A673 (cell line): ENCODE measurements at regions not wholly inside any gene's neighbourhood (a gene's known extent, or its start where the extent isn't known, plus 50 kb on each side); places are given as distances from the start of the nearest gene placed in this dataset.

Source experiments
- BruUV-seq: library from RNA; stranded (reverse); fragments of 400-500 nt; replicated peaks from 2 replicates; lab custom pipeline; 2021; lab: Mats Ljungman, UMichigan
- CTCF ChIA-PET: fragments of 300-600 bp; sonication (Branson Sonifier 250); formaldehyde crosslinking; loops from one replicate; lab custom pipeline; 2022; ENCODE audit warnings: antibody characterized with exemption; lab: Charles Lee
- POLR2A ChIA-PET: fragments of 300-600 bp; sonication (Branson Sonifier 250); formaldehyde crosslinking; loops from one replicate; lab custom pipeline; 2022; ENCODE audit warnings: antibody characterized with exemption; ENCODE audit not compliant: low non-redundant PET; lab: Charles Lee
- DNase-seq: peaks from one replicate; pipeline ENCODE4 v3.0.0-alpha.2; 2015; ENCODE audit warnings: low spot score
- H3K27ac ChIP-seq: fragments of 200-600 bp; sonication (generic); 2 replicates; pipeline ENCODE4 v1.5.1; 2016; ENCODE audit warnings: mixed run types, low read depth, mild to moderate bottlenecking, mixed read lengths, antibody characterized with exemption, low read length; ENCODE audit not compliant: poor library complexity, severe bottlenecking
- H3K27me3 ChIP-seq: fragments of 200-600 bp; sonication (generic); replicated peaks from 2 replicates; pipeline ENCODE4 v1.6.1; 2017; ENCODE audit warnings: mixed run types, low read depth, mild to moderate bottlenecking, mixed read lengths, antibody characterized with exemption, low read length; ENCODE audit not compliant: insufficient read depth, poor library complexity
- H3K36me3 ChIP-seq: fragments of 200-600 bp; sonication (generic); 2 replicates; pipeline ENCODE4 v1.6.1; 2016; ENCODE audit warnings: mixed run types, mild to moderate bottlenecking, mixed read lengths, antibody characterized with exemption, low read length; ENCODE audit not compliant: insufficient read depth, poor library complexity, severe bottlenecking
- H3K4me1 ChIP-seq: fragments of 200-600 bp; sonication (generic); 2 replicates; pipeline ENCODE4 v1.6.1; 2017; ENCODE audit warnings: mixed run types, mild to moderate bottlenecking, mixed read lengths, antibody characterized with exemption, low read length; ENCODE audit not compliant: insufficient read depth, poor library complexity, severe bottlenecking
- H3K4me3 ChIP-seq: fragments of 200-600 bp; sonication (generic); 2 replicates; pipeline ENCODE4 v1.5.1; 2016; ENCODE audit warnings: low read depth, mixed run types, mild to moderate bottlenecking, mixed read lengths, low read length; ENCODE audit not compliant: poor library complexity, severe bottlenecking
- H3K9me3 ChIP-seq: fragments of 200-600 bp; sonication (generic); 2 replicates; pipeline ENCODE4 v1.6.1; 2016; ENCODE audit warnings: mixed run types, low read depth, mild to moderate bottlenecking, mixed read lengths, antibody characterized with exemption, low read length; ENCODE audit not compliant: poor library complexity, severe bottlenecking
- CTCF ChIP-seq: fragments of 300-800, 200-600 bp; sonication (generic); conservative IDR thresholded peaks from 2 replicates; pipeline ENCODE4 v1.5.1; 2017; ENCODE audit warnings: low read depth, mild to moderate bottlenecking, antibody characterized with exemption, low read length, moderate library complexity, mixed read lengths
- EZH2 ChIP-seq: fragments of 200-600 bp; sonication (generic); IDR thresholded peaks from 2 replicates; pipeline ENCODE4 v1.6.1; 2017; ENCODE audit warnings: borderline replicate concordance, low read depth, mild to moderate bottlenecking, mixed read lengths, antibody characterized with exemption, low read length; ENCODE audit not compliant: poor library complexity, severe bottlenecking
- intact Hi-C: fragments of 100-400 bp; cut with micrococcal nuclease; formaldehyde crosslinking; loops from one replicate; pipeline ENCODE4 v1.10.0; 2022; ENCODE audit not compliant: unreplicated experiment

DNA sequence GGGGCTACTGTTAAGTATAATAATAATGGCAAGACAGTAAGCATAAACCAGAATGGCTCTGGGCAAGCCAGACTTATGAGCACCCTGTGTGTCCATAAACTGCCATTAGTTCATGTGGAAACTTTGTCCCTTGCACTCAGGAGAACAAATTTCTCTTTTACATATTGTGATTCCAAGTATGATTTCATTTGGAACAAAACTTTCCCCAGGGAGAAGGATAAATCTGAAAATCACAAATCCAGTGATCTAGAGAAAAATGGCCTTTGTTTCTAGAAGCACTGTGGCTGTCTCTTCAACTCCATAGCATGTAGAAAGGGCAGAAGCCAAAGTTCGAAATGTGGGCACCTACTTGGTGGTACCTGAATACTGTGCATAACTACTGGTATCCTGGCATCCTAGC lies 823.7 kb upstream of the SOX11 start:
- peaks cover 5% of the 10 kb centered on the region for H3K4me1 ChIP-seq
- H3K4me3 ChIP-seq = no peak overlapping the region
- no peak for DNase-seq
- ChIA-PET POLR2A (no interaction called here), CTCF (no interaction called here)
- no peaks in the 10 kb centered on the region for H3K36me3 ChIP-seq
- no TSS peak for BruUV-seq
- TF ChIP-seq CTCF (no peak), EZH2 (no peak)
- no peak overlapping the region for H3K27ac ChIP-seq
- no peaks in the 10 kb centered on the region for H3K27me3 ChIP-seq
- intact Hi-C loops = no loop called here
- H3K9me3 ChIP-seq = no peaks in the 10 kb centered on the region

DNA sequence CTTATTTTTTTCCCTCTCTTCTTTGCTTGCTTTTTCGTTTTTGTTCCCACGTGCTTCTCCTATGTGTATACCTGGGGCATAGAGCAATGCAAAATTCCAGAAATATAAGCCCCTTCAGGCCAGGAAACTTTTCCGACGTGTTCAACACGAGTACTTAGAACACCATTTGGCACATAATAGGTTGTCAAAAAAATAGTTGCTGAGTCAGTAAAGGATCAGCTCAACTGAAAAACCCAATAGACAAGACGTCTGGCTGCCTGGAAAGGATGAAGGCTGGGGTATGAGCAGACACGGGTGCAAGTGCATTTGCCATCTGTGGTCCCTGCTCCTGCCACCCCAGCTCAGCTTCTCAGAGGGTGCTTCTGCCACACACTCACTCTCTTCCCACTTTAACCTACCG lies 823.0 kb upstream of the SOX11 start:
- H3K36me3 ChIP-seq = no peaks in the 10 kb centered on the region
- BruUV-seq = no TSS peak
- H3K4me3 ChIP-seq = no peak overlapping the region
- no peak for TF ChIP-seq EZH2
- TF ChIP-seq CTCF = no peak
- peaks cover 5% of the 10 kb centered on the region for H3K4me1 ChIP-seq
- H3K9me3 ChIP-seq = no peaks in the 10 kb centered on the region
- DNase-seq = no peak
- POLR2A ChIA-PET = no interaction called here
- H3K27ac ChIP-seq = no peak overlapping the region
- H3K27me3 ChIP-seq = no peaks in the 10 kb centered on the region
- CTCF ChIA-PET = no interaction called here
- intact Hi-C loops = no loop called here

DNA sequence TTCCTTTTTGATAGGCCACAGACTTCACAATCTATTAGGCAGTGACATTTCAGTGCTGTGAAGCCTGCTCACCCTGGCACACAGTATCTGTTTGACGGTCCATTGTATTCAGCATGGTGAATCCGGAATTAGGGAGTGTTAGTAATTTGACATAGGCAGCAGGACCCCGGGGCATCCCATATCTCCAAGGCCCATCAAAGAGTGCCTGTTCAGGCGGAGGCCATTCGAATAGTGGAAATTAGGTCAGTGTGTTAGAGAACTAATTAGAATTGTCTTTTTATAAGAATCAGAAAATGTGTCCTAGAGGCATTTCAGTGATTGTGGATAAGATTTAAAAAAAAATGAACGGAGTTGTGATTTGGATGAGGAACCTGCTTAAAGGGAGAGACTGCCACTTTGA lies 818.8 kb upstream of the SOX11 start:
- TF ChIP-seq EZH2 (no peak), CTCF (no peak)
- H3K4me1 ChIP-seq = peaks cover 16% of the 10 kb centered on the region
- BruUV-seq = no TSS peak
- DNase-seq = no peak
- H3K27me3 ChIP-seq = no peaks in the 10 kb centered on the region
- no peak overlapping the region for H3K4me3 ChIP-seq
- H3K27ac ChIP-seq = no peak overlapping the region
- no peaks in the 10 kb centered on the region for H3K36me3 ChIP-seq
- CTCF ChIA-PET = no interaction called here
- POLR2A ChIA-PET = no interaction called here
- H3K9me3 ChIP-seq = no peaks in the 10 kb centered on the region
- intact Hi-C loops = no loop called here
